OCI-LY7 (cell line): ENCODE measurements at regions not wholly inside any gene's neighbourhood (a gene's known extent, or its start where the extent isn't known, plus 50 kb on each side); places are given as distances from the start of the nearest gene placed in this dataset.

Source experiments
- EZH2phosphoT487 ChIP-seq: fragments of 200-600 bp; sonication (generic); IDR thresholded peaks from 2 replicates; pipeline ENCODE4 v1.6.1; 2018; ENCODE audit warnings: low read depth, borderline replicate concordance, mild to moderate bottlenecking, mixed run types, antibody characterized with exemption, low read length, moderate library complexity, mixed read lengths
- TF ChIP-seq, protein P1 (sequence below): fragments of 200-600 bp; sonication (generic); conservative IDR thresholded peaks from 2 replicates; pipeline ENCODE4 v1.5.1; 2014; ENCODE audit warnings: mild to moderate bottlenecking, antibody characterized with exemption, low read length, moderate library complexity, mixed read lengths

GRCh38 chr1:70893381-70893780, 154.2 kb downstream of the PTGER3 start:
- TF ChIP-seq, protein P1, sequence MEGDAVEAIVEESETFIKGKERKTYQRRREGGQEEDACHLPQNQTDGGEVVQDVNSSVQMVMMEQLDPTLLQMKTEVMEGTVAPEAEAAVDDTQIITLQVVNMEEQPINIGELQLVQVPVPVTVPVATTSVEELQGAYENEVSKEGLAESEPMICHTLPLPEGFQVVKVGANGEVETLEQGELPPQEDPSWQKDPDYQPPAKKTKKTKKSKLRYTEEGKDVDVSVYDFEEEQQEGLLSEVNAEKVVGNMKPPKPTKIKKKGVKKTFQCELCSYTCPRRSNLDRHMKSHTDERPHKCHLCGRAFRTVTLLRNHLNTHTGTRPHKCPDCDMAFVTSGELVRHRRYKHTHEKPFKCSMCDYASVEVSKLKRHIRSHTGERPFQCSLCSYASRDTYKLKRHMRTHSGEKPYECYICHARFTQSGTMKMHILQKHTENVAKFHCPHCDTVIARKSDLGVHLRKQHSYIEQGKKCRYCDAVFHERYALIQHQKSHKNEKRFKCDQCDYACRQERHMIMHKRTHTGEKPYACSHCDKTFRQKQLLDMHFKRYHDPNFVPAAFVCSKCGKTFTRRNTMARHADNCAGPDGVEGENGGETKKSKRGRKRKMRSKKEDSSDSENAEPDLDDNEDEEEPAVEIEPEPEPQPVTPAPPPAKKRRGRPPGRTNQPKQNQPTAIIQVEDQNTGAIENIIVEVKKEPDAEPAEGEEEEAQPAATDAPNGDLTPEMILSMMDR = no peak
- TF ChIP-seq EZH2phosphoT487 = no peak
